Effector memory CD4-positive, alpha-beta T cell (primary cell): ENCODE measurements at regions not wholly inside any gene's neighbourhood (a gene's known extent, or its start where the extent isn't known, plus 50 kb on each side); places are given as distances from the start of the nearest gene placed in this dataset.

ENCODE experiments used
- DNase-seq, 3 donors: peaks; one replicate each; pipeline ENCODE4 v3.0.0-alpha.2; 2020
- H3K27ac ChIP-seq: 2 replicates; pipeline ENCODE4 v1.7.0; 2013; ENCODE audit warnings: mild to moderate bottlenecking, low read length, moderate library complexity; ENCODE audit not compliant: insufficient read depth, poor library complexity, severe bottlenecking
- H3K27me3 ChIP-seq: replicated peaks from 2 replicates; pipeline ENCODE4 v1.7.0; 2013; ENCODE audit warnings: mild to moderate bottlenecking, low read length; ENCODE audit not compliant: insufficient read depth, control insufficient read depth, poor library complexity, severe bottlenecking
- H3K36me3 ChIP-seq: 2 replicates; pipeline ENCODE4 v1.7.0; 2013; ENCODE audit warnings: mild to moderate bottlenecking, low read length, moderate library complexity; ENCODE audit not compliant: control insufficient read depth, insufficient read depth
- H3K4me1 ChIP-seq: 2 replicates; pipeline ENCODE4 v1.7.0; 2013; ENCODE audit warnings: low read length, mild to moderate bottlenecking; ENCODE audit not compliant: control insufficient read depth, insufficient read depth, poor library complexity, severe bottlenecking
- H3K4me3 ChIP-seq: 2 replicates; pipeline ENCODE4 v1.7.0; 2013; ENCODE audit warnings: low read length, low read depth, mild to moderate bottlenecking; ENCODE audit not compliant: insufficient read depth, poor library complexity, severe bottlenecking
- H3K9me3 ChIP-seq: 2 replicates; pipeline ENCODE4 v1.7.0; 2013; ENCODE audit warnings: mild to moderate bottlenecking, low read length, moderate library complexity; ENCODE audit not compliant: control insufficient read depth

DNA sequence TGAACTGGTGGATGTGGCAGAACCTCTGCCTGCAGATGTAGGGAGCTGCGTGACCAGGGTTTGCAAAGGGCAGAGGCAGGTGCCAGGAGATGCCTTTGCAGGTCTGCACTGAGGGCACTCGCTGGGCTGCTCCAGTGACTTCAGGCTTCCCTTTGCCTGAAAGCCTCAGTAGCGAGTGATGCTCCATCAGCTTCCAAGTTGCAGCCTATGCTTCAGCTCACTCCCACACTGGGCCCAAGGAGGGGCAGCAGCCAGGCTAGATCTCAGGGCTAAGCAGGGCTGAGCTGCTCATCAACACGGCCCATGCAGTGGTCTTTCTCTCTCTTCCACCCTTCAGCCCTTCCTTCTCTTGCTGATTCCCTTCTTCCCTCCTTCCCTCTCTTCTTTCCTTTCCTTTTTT is 78.3 kb upstream of the RGMA start:
- no peak for DNase-seq
- Histone ChIP-seq H3K27me3 (no peaks in the 10 kb centered on the region), H3K4me3 (no peak overlapping the region), H3K9me3 (no peaks in the 10 kb centered on the region), H3K36me3 (no peaks in the 10 kb centered on the region), H3K27ac (no peak overlapping the region), H3K4me1 (no peaks in the 10 kb centered on the region)

DNA sequence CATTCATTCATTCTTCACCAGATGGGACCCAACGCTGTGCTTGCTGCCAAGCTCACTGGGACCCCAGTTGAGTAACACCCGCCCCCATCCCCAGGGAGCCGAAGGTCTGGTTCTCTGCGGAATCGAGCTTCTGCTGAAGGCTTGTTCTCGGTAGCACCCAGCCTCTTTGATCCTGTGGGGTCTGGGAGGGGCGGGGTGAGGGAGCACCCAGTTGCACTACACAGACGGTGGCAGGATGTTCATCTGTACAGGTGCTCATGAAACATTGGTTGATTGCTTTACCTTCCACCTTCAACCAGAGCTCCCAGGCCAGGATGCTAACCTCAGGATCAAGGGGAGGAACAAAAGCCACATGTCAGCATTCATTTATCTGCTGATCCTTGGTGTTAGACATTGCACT is 77.7 kb upstream of the RGMA start:
- no peak overlapping the region for H3K27ac ChIP-seq
- no peaks in the 10 kb centered on the region for H3K4me1 ChIP-seq
- no peak overlapping the region for H3K4me3 ChIP-seq
- no peaks in the 10 kb centered on the region for H3K36me3 ChIP-seq
- no peaks in the 10 kb centered on the region for H3K9me3 ChIP-seq
- no peak for DNase-seq
- no peaks in the 10 kb centered on the region for H3K27me3 ChIP-seq

DNA sequence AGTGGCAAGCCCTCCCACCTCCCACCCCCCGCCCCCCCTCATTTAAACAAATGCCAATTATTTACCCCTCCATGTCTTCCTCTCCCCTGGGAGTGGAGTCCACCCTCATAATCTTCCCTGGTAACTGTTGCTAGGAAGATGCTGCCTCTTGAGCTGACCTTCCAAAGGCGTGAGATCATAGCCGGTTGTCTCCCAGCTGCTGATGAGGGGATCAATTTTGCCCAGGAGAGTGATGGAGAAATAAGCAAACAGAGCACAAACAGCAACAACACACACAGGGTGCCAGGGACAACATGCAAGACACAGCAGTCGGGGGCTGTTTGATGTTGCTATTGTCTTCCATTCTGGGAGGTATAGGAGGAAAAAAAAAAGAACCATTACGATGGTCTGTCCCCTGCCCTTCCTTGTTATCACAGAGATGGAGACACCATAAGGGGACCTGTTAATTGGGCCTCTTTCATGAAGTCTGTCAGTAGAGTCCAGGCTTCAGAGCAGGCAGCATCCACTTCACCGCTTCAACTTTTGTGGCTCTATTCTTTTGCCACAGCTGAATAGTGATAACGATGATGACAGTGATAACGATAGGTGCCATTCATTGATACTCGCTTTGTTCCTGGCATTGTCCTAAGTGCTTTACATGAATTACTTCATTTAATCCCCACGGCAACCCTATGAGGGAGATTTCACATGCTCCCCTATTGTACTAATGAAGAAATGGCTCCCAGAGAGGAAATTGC is 76.9 kb upstream of the RGMA start:
- H3K36me3 ChIP-seq: no peaks in the 10 kb centered on the region
- no peak for DNase-seq
- no peak overlapping the region for H3K27ac ChIP-seq

DNA sequence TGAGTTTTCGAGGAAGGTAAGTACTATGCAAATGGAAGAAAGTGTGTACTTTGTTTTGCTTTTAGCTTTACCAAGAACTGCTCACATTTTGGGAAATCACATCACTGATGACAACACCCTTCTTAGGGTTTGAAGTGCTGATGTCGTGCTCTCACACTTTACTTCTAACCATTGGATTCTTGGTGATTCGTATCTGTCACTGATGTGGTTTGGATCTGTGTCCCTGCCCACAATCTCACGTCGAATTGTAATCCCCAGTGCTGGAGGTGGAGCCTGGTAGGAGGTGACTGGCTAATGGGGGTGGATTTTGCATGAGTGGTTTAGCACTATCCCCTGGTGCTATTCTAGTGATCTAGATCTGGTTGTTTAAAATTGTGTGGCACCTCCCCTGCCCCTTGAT is 75.4 kb upstream of the RGMA start:
- no peaks in the 10 kb centered on the region for H3K27me3 ChIP-seq
- no peaks in the 10 kb centered on the region for H3K9me3 ChIP-seq
- DNase-seq: peak in 1 of 3 donors; percentile 7
- H3K4me3 ChIP-seq: no peak overlapping the region
- no peak overlapping the region for H3K27ac ChIP-seq
- H3K4me1 ChIP-seq: no peaks in the 10 kb centered on the region
- H3K36me3 ChIP-seq: no peaks in the 10 kb centered on the region

More for the DNA sequence above, 76.9 kb upstream of the RGMA start:
- H3K27me3 ChIP-seq: no peaks in the 10 kb centered on the region
- H3K9me3 ChIP-seq: no peaks in the 10 kb centered on the region
- H3K4me1 ChIP-seq: no peaks in the 10 kb centered on the region
- no peak overlapping the region for H3K4me3 ChIP-seq

DNA sequence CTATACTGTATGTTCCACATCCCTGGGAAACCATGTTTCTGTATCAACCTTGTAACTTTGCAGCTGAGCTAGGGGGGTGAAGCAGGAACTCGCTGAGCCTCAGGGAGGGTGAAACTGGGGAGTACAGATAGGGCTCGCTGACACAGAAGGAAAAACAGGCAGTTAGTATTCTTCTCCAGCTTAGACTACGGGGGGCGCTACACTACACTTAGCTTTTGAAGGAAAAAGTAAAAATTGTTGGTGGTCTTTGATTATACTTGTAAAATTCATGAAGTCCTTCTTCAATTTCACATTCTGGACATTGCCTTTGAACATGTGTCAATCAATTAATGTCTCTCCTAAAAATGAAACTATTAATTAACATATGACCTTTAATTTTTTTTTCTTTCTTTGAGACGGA is 73.5 kb upstream of the RGMA start:
- Histone ChIP-seq H3K27ac (no peak overlapping the region), H3K36me3 (no peaks in the 10 kb centered on the region), H3K4me1 (no peaks in the 10 kb centered on the region), H3K9me3 (no peaks in the 10 kb centered on the region), H3K27me3 (no peaks in the 10 kb centered on the region), H3K4me3 (no peak overlapping the region)
- no peak for DNase-seq

DNA sequence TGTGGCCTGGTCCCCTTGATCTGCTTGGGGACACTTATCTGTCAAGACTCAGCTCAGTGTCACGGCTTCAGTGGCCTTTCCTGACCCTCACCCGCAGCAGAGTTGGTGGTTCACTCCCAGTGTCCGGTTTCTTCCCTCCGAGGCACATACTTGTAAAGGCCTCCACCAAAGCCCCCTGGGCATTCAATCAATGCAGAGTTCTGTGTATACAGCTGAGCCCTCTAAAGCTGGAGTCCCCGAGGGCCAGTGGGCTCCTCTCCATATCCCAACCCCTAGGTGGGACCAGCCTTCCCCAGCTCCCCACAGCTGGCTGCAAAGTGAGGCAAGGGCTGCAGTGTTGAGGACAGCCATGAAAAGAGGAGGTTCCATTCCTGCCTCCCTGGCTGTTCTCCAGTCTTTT is 70.9 kb upstream of the RGMA start:
- H3K27ac ChIP-seq: no peak overlapping the region
- no peaks in the 10 kb centered on the region for H3K4me1 ChIP-seq
- no peak for DNase-seq
- H3K9me3 ChIP-seq: no peaks in the 10 kb centered on the region
- no peak overlapping the region for H3K4me3 ChIP-seq
- H3K27me3 ChIP-seq: no peaks in the 10 kb centered on the region
- H3K36me3 ChIP-seq: no peaks in the 10 kb centered on the region

DNA sequence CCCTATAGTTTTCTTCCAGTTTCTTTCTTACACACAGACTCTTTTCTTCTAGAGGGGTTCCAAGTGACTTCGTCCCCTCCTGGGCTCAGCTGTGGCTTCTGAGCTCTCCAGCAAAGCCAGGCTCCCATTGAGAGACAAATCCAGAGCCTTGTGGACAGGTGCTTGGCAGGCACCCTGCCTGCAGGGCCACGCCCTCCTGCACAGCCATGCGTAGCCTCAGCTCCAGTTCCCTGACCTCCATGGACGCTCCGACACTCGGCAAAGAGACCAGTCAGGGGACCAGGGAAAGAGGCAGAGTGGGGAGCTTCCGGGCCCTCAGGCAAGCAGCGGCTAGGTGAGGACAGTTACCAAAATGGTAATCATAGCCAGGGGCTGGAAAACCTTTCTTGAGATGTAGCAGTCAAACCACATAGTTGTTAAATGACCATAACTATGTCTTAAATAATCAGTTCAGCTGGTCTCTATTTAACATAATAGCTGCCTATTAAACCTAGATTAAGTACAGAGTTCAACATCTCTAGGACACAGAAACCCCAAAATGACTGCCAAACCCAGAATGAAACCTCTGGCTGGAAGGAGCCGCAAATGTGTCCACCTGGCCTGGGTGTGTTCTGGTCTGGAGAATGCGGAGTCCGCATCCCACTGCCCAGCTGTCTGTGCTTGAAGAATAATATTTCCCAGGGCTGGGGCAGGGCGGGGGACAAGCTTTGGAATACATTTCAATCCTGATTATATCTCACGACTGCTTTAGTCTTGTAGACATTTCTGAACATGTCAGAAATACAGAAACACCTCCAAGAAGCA is 69.3 kb upstream of the RGMA start:
- no peaks in the 10 kb centered on the region for H3K4me1 ChIP-seq
- no peak overlapping the region for H3K27ac ChIP-seq
- no peaks in the 10 kb centered on the region for H3K9me3 ChIP-seq
- DNase-seq: no peak
- H3K4me3 ChIP-seq: no peak overlapping the region
- no peaks in the 10 kb centered on the region for H3K27me3 ChIP-seq
- no peaks in the 10 kb centered on the region for H3K36me3 ChIP-seq

DNA sequence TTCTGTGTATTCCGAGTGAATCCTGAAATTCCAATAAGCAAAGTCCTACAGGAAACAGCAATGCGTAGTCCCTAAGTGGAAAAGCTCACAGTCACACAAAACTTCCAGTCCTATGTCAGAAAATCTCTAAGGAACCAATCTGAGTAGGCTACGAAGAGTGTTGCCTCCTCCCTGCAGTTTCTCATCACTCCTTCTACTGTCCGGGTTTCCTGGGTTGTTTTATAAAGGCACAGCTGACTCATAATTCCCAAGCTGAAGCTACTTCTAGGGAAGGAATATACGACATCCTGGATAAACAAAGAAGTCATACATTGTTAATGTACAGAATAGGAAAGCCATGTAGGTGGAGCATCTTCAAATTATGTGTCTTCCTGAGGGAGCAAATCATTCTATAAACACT is 65.7 kb upstream of the RGMA start:
- peaks cover 11% of the 10 kb centered on the region for H3K4me1 ChIP-seq
- no peak overlapping the region for H3K27ac ChIP-seq
- DNase-seq: no peak
- no peaks in the 10 kb centered on the region for H3K9me3 ChIP-seq
- no peaks in the 10 kb centered on the region for H3K36me3 ChIP-seq
- no peak overlapping the region for H3K4me3 ChIP-seq
- no peaks in the 10 kb centered on the region for H3K27me3 ChIP-seq

DNA sequence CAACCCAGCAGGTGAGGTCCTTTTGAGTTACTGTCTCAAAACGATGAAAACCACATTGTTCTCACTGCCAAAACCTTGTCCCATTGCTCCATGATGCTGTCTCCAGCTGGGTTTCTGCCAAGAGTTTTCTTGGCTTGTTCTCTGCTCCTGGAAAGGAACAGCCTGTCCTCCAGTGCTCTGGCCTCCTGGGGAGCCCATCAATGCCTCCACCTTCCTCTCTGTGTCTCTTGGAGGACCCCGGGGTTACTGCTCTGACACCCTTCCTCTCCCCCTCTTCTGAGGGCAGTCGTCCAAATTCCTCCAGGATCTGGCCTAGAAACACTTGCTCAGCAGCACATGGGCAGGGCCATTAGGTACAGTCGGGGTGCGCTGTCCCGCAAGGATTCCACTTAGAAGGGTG is 63.9 kb upstream of the RGMA start:
- Histone ChIP-seq H3K9me3 (no peaks in the 10 kb centered on the region), H3K4me3 (no peak overlapping the region), H3K36me3 (no peaks in the 10 kb centered on the region), H3K4me1 (peaks cover 11% of the 10 kb centered on the region), H3K27me3 (no peaks in the 10 kb centered on the region), H3K27ac (no peak overlapping the region)
- no peak for DNase-seq

DNA sequence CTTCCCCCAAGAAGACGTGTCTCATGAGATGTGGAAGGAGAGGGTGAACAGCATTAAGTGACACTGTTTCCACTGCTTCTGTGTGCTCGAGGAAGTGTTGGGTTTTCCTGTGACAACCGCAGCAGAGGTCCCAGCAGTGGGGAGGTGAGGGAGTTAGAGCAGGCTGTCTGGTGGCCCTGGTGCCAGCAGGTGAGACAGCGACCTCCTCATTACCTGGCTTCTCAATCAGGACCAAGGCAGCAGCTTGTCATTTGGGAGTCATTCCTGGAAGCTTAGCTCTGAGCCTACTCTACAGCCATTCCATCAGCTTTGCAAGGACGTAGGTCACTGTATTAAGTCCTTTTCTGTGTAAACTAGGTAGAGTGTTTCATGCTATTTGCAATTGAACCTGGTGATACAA is 63.3 kb upstream of the RGMA start:
- H3K27ac ChIP-seq: no peak overlapping the region
- H3K27me3 ChIP-seq: no peaks in the 10 kb centered on the region
- no peak overlapping the region for H3K4me3 ChIP-seq
- DNase-seq: peak; percentile 21 to 38 (median 35)
- H3K4me1 ChIP-seq: peaks cover 11% of the 10 kb centered on the region
- H3K9me3 ChIP-seq: no peaks in the 10 kb centered on the region
- H3K36me3 ChIP-seq: no peaks in the 10 kb centered on the region
